IMR-90 (cell line): ENCODE measurements at regions not wholly inside any gene's neighbourhood (a gene's known extent, or its start where the extent isn't known, plus 50 kb on each side); places are given as distances from the start of the nearest gene placed in this dataset.

Experiments
- ATAC-seq: fragments of 200-7000 bp; cut with Tn5 transposase; 2 replicates; pipeline ENCODE4 v1.9.1; 2020; ENCODE audit warnings: low read depth, mild to moderate bottlenecking, moderate library complexity
- BruUV-seq: library from RNA; stranded (reverse); fragments of 400-500 nt; replicated peaks from 2 replicates; lab custom pipeline; 2021; lab: Mats Ljungman, UMichigan
- CTCF ChIA-PET: fragments of 300-600 bp; formaldehyde crosslinking; extraction: SDS; loops from one replicate; lab custom pipeline; 2021; ENCODE audit warnings: antibody characterized with exemption; lab: Yijun Ruan, JAX
- POLR2A ChIA-PET: fragments of 300-600 bp; sonication (Branson Sonifier 250); formaldehyde crosslinking; loops from one replicate; lab custom pipeline; 2022; ENCODE audit warnings: antibody characterized with exemption; ENCODE audit not compliant: unreplicated experiment; lab: Charles Lee
- DNase-seq: peaks from one replicate; pipeline ENCODE4 v3.0.0; 2013
- H2AFZ ChIP-seq: replicated peaks from 2 replicates; pipeline ENCODE3; 2013; ENCODE audit warnings: low read length, mild to moderate bottlenecking; ENCODE audit not compliant: poor library complexity
- H2AK5ac ChIP-seq: 2 replicates; pipeline ENCODE4 v1.6.1; 2013; ENCODE audit warnings: low read depth, low read length, inconsistent platforms
- H2AK9ac ChIP-seq: replicated peaks from 2 replicates; pipeline ENCODE3; 2013; ENCODE audit warnings: mild to moderate bottlenecking, low read depth, low read length, moderate library complexity; ENCODE audit not compliant: poor library complexity
- H2BK120ac ChIP-seq: 2 replicates; pipeline ENCODE4 v1.6.1; 2013; ENCODE audit warnings: low read depth, low read length, inconsistent platforms
- H2BK15ac ChIP-seq: 3 replicates; pipeline ENCODE4 v1.6.1; 2013; ENCODE audit warnings: low read depth, low read length, inconsistent platforms
- H2BK20ac ChIP-seq: 2 replicates; pipeline ENCODE4 v1.6.1; 2013; ENCODE audit warnings: low read depth, mild to moderate bottlenecking, inconsistent platforms, low read length, moderate library complexity
- H2BK5ac ChIP-seq: 2 replicates; pipeline ENCODE4 v1.6.1; 2013; ENCODE audit warnings: mild to moderate bottlenecking, low read depth, low read length, inconsistent platforms; ENCODE audit not compliant: poor library complexity, severe bottlenecking
- H3K14ac ChIP-seq: replicated peaks from 2 replicates; pipeline ENCODE4 v1.6.1; 2013; ENCODE audit warnings: low read depth, low read length, inconsistent platforms
- H3K18ac ChIP-seq: 2 replicates; pipeline ENCODE4 v1.6.1; 2013; ENCODE audit warnings: low read depth, low read length, control low read depth
- H3K23ac ChIP-seq: 2 replicates; pipeline ENCODE4 v1.6.1; 2013; ENCODE audit warnings: low read depth, low read length, inconsistent platforms
- H3K27ac ChIP-seq: 2 replicates; pipeline ENCODE4 v1.5.1; 2013; ENCODE audit warnings: mild to moderate bottlenecking, control low read depth, low read length; ENCODE audit not compliant: insufficient read depth
- H3K27me3 ChIP-seq: 2 replicates; pipeline ENCODE4 v1.6.1; 2013; ENCODE audit warnings: low read length; ENCODE audit not compliant: control insufficient read depth, insufficient read depth
- H3K36me3 ChIP-seq: 2 replicates; pipeline ENCODE4 v1.6.1; 2013; ENCODE audit warnings: low read length, mixed read lengths; ENCODE audit not compliant: control insufficient read depth, insufficient read depth
- H3K4ac ChIP-seq: 2 replicates; pipeline ENCODE4 v1.6.1; 2013; ENCODE audit warnings: low read depth, low read length, inconsistent platforms
- H3K4me1 ChIP-seq: 2 replicates; pipeline ENCODE4 v1.6.1; 2013; ENCODE audit warnings: low read length, mixed read lengths; ENCODE audit not compliant: control insufficient read depth, insufficient read depth
- H3K4me2 ChIP-seq: 2 replicates; pipeline ENCODE4 v1.6.1; 2013; ENCODE audit warnings: low read depth, mild to moderate bottlenecking, control low read depth, low read length, moderate library complexity
- H3K4me3 ChIP-seq: 2 replicates; pipeline ENCODE4 v1.5.1; 2013; ENCODE audit warnings: low read depth, mild to moderate bottlenecking, control low read depth, low read length, moderate library complexity; ENCODE audit not compliant: insufficient read depth
- H3K56ac ChIP-seq: 2 replicates; pipeline ENCODE4 v1.6.1; 2013; ENCODE audit warnings: low read length, inconsistent platforms; ENCODE audit not compliant: insufficient read depth; ENCODE audit errors: extremely low read depth
- H3K79me1 ChIP-seq, 2 experiments: 2 replicates each; pipeline ENCODE4 v1.6.1; 2013; ENCODE audit warnings: low read length in 2 of 2, inconsistent platforms in 1 of 2, low read depth in 1 of 2
- H3K9ac ChIP-seq: 2 replicates; pipeline ENCODE4 v1.6.1; 2013; ENCODE audit warnings: low read depth, low read length, control low read depth
- H3K9me1 ChIP-seq: 2 replicates; pipeline ENCODE4 v1.6.1; 2013; ENCODE audit warnings: low read length, inconsistent platforms; ENCODE audit not compliant: insufficient read depth
- H3K9me3 ChIP-seq: 2 replicates; pipeline ENCODE4 v1.6.1; 2013; ENCODE audit warnings: low read length; ENCODE audit not compliant: control insufficient read depth, insufficient read depth
- H4K20me1 ChIP-seq: 2 replicates; pipeline ENCODE4 v1.6.1; 2013; ENCODE audit warnings: low read length, inconsistent platforms; ENCODE audit not compliant: insufficient read depth
- H4K5ac ChIP-seq: 2 replicates; pipeline ENCODE4 v1.6.1; 2013; ENCODE audit warnings: mild to moderate bottlenecking, low read depth, low read length, control low read depth
- H4K8ac ChIP-seq, 2 experiments: 2 replicates each; pipeline ENCODE4 v1.6.1; 2013; ENCODE audit warnings: low read depth in 2 of 2, low read length in 2 of 2, control low read depth in 1 of 2, inconsistent platforms in 1 of 2
- H4K91ac ChIP-seq: 2 replicates; pipeline ENCODE4 v1.6.1; 2013; ENCODE audit warnings: low read depth, low read length, inconsistent platforms; ENCODE audit not compliant: insufficient read depth
- CEBPB ChIP-seq: IDR thresholded peaks from 2 replicates; pipeline ENCODE4 v1.6.1; 2012; ENCODE audit warnings: low read depth, low read length, improper control_type of control experiment
- CHD1 ChIP-seq: IDR thresholded peaks from 2 replicates; pipeline ENCODE4 v1.6.1; 2012; ENCODE audit warnings: low read depth, low read length, improper control_type of control experiment
- MAFK ChIP-seq: IDR thresholded peaks from 2 replicates; pipeline ENCODE4 v1.6.1; 2012; ENCODE audit warnings: low read depth, low read length, improper control_type of control experiment
- MXI1 ChIP-seq: IDR thresholded peaks from 2 replicates; pipeline ENCODE4 v1.6.1; 2012; ENCODE audit warnings: low read depth, mild to moderate bottlenecking, low read length, moderate library complexity, borderline replicate concordance
- NFE2L2 ChIP-seq: fragments of 150-350 bp; IDR thresholded peaks from 2 replicates; pipeline ENCODE4 v1.6.1; 2016; ENCODE audit warnings: low read depth, mild to moderate bottlenecking, low read length
- WGBS, 2 experiments: methylation state at CpG; one replicate each; pipeline versions ENCODE4 v1.1.5 to v1.1.7; 2013; ENCODE audit warnings: missing lambda C conversion rate in 2 of 2; ENCODE audit not compliant: insufficient read length in 1 of 2; ENCODE audit errors: extremely low coverage in 2 of 2; 5-methylcytosine and 5-hydroxymethylcytosine counted together
- dilution Hi-C: fragments of 300-500 bp; cut with HindIII; formaldehyde crosslinking; loops from one replicate; pipeline ENCODE4 v1.14.3; 2018; ENCODE audit warnings: low sequenced_read_pairs; ENCODE audit not compliant: unreplicated experiment
- in situ Hi-C: fragments of 300-500 bp; cut with MboI; formaldehyde crosslinking; loops from 3 replicates; pipeline ENCODE4 v1.14.3; 2019; ENCODE audit warnings: low sequenced_read_pairs, inconsistent platforms, mixed read lengths
- intact Hi-C: fragments of 100-400 bp; cut with micrococcal nuclease; formaldehyde crosslinking; loops from 2 replicates; pipeline ENCODE4 v1.10.0; 2022
- TF ChIP-seq, protein P1 (sequence below): fragments of 150-350 bp; IDR thresholded peaks from 2 replicates; pipeline ENCODE4 v1.6.1; 2016; ENCODE audit warnings: low read depth, mild to moderate bottlenecking, low read length, moderate library complexity, borderline replicate concordance

DNA sequence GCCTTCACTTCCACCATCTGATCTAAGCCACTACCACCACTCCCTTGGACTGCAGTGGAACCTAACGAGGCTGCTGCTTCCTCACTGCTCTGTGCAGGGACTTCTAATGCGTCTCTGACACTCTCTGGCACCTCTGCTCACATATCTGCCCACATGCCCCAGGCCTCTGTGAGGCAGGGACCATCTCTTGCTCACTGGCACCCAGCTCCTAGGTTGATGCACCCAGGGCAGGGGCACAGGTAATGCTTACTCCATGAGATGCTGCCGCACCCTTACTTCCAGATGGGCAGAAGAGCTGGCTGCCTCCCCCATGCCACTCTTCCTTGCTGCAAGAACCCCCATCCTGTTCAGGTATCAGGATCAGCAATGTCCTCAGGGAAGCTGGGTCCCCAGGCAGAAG lies 294.0 kb upstream of the HS6ST1 start:
- Histone ChIP-seq H3K9me3 (no peaks in the 10 kb centered on the region), H3K9ac (no peak overlapping the region)

More for the DNA sequence above, 294.0 kb upstream of the HS6ST1 start:
- Histone ChIP-seq H2BK15ac (no peak overlapping the region), H2BK20ac (no peak overlapping the region), H3K18ac (no peak overlapping the region), H4K5ac (no peak overlapping the region), H3K27me3 (no peaks in the 10 kb centered on the region; the same call in 1 of the 2 replicates), H3K4ac (no peak overlapping the region), H3K14ac (no peak overlapping the region), H3K9me1 (no peaks in the 10 kb centered on the region), H3K27ac (no peak overlapping the region), H3K23ac (no peak overlapping the region), H3K79me1 (no peaks in the 10 kb centered on the region), H2AFZ (no peak overlapping the region), H3K4me1 (no peaks in the 10 kb centered on the region), H2BK5ac (no peak overlapping the region), H4K91ac (no peak overlapping the region), H4K8ac (no peak overlapping the region), H3K56ac (no peak overlapping the region), H4K20me1 (no peaks in the 10 kb centered on the region), H3K4me2 (no peak overlapping the region), H3K4me3 (no peak overlapping the region), H2AK9ac (no peak overlapping the region), H2AK5ac (no peak overlapping the region), H3K36me3 (no peaks in the 10 kb centered on the region), H2BK120ac (no peak overlapping the region)
- TF ChIP-seq MAFK: no peak
- TF ChIP-seq, protein P1, sequence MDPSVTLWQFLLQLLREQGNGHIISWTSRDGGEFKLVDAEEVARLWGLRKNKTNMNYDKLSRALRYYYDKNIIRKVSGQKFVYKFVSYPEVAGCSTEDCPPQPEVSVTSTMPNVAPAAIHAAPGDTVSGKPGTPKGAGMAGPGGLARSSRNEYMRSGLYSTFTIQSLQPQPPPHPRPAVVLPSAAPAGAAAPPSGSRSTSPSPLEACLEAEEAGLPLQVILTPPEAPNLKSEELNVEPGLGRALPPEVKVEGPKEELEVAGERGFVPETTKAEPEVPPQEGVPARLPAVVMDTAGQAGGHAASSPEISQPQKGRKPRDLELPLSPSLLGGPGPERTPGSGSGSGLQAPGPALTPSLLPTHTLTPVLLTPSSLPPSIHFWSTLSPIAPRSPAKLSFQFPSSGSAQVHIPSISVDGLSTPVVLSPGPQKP: no peak
- no peak for TF ChIP-seq CEBPB
- no peak for TF ChIP-seq MXI1
- no peak for TF ChIP-seq CHD1
- TF ChIP-seq NFE2L2: no peak
- no peak for DNase-seq
- dilution Hi-C loops: no loop called here
- intact Hi-C loops: no loop called here
- ChIA-PET CTCF (no interaction called here), POLR2A (no interaction called here)
- WGBS, 2 experiments: 79% methylated on average over 2 of the region's 3 CpGs; no CpG with 5 or more reads in 1 of the 2 experiments
- no TSS peak for BruUV-seq
- in situ Hi-C loops: no loop called here
- ATAC-seq: no peak
